ENCODE measurements at regions not wholly inside any gene's neighbourhood (a gene's known extent, or its start where the extent isn't known, plus 50 kb on each side); places are given as distances from the start of the nearest gene placed in this dataset.

DNA sequence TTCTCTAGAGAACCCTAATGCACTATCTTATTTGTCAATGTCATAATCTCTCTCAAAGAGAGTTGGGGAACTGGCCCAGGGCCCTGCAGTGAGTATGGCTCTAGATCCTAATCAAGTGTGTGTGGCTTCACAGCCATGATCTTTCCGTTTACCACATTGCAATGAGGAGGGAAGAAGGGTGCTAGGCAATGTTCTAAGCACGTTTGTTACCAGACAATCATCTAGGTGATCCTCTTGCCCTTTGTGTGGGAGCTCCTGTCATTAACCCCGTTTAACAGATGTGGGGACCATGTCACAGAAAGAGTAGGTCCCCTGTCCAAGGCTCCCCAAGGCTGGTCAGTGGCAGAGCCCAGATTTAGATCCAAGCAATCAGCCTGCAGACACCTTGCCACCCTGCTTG lies 128.2 kb upstream of the IRX4 start:
- Histone ChIP-seq H2AFZ (ENCODE audit: low read depth, low read length) (no peak overlapping the region), H4K20me1 (ENCODE audit: insufficient read depth, low read length) (no peaks in the 10 kb centered on the region; the same call in 1 of the 2 replicates), H3K4me1 (ENCODE audit: insufficient read depth, low read length) (peaks cover 20% of the 10 kb centered on the region), H3K4me2 (ENCODE audit: insufficient read depth, low read length) (no peak overlapping the region), H3K27me3 (ENCODE audit: insufficient read depth, low read length, poor library complexity) (no peaks in the 10 kb centered on the region), H3K9me3 (ENCODE audit: insufficient read depth, low read length, severe bottlenecking) (no peaks in the 10 kb centered on the region), H3K9ac (ENCODE audit: low read depth, low read length) (no peak overlapping the region), H3K4me3 (ENCODE audit: low read depth in 1 of 2, low read length in 2 of 2) (no peak overlapping the region), H3K79me2 (ENCODE audit: insufficient read depth, low read length) (no peaks in the 10 kb centered on the region), H3K36me3 (ENCODE audit: insufficient read depth, low read length) (no peaks in the 10 kb centered on the region), H3K27ac (ENCODE audit: low read length) (no peak overlapping the region)
- no peak for DNase-seq
- no peak for TF ChIP-seq EZH2 (IDR thresholded peaks at IDR 0.05; ENCODE audit: borderline replicate concordance, low read depth, low read length, severe bottlenecking)
- TF ChIP-seq, protein P1, sequence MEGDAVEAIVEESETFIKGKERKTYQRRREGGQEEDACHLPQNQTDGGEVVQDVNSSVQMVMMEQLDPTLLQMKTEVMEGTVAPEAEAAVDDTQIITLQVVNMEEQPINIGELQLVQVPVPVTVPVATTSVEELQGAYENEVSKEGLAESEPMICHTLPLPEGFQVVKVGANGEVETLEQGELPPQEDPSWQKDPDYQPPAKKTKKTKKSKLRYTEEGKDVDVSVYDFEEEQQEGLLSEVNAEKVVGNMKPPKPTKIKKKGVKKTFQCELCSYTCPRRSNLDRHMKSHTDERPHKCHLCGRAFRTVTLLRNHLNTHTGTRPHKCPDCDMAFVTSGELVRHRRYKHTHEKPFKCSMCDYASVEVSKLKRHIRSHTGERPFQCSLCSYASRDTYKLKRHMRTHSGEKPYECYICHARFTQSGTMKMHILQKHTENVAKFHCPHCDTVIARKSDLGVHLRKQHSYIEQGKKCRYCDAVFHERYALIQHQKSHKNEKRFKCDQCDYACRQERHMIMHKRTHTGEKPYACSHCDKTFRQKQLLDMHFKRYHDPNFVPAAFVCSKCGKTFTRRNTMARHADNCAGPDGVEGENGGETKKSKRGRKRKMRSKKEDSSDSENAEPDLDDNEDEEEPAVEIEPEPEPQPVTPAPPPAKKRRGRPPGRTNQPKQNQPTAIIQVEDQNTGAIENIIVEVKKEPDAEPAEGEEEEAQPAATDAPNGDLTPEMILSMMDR (IDR thresholded peaks at IDR 0.05; ENCODE audit: borderline replicate concordance, extremely low read depth, low read length, poor library complexity, severe bottlenecking) = no peak
- ATAC-seq (ENCODE audit: insufficient read depth, low read depth) = no peak

DNA sequence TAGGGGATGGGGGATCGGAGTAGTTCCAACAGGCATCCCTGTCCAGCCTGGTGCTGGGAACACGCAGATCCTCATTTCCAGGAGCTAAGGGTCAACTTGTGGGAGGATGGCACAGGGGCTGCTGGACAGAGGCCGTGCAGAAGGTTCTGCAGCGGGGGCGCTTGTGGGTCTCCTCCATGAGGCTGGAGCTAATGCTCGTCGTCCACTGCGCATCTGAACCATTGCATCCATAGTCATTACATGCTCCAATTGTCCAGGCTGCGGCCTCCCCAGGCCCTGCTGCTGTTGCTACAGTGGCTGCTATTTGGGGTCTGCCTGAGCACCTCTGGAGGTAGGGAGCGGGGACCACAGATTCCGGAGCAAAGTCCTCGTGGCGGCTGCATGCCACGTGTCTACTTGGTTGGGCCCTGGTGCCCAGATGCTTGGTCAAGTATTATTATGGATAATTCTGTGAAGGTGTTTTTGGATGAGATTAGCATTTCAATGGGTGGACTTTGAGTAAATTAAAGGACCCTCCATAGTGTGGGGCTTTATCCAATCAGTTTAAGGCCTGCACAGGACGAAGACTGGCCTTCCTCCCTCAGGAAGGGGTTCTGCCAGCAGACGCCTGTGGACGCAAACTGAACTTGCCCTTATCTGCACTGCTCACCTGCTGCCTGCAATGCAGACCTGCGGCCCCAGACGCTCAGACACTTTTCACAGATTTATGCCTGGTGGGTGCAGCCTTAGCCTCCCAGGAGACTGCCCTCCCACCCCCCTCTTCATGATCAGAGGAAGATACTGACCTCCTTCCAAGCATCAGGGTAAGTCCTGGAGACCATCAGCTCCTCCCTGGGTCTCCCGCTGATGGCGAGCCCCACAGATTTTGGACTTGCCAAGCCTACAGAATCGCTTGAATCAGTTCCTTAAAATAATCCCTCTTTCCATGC lies 127.5 kb upstream of the IRX4 start:
- Histone ChIP-seq H2AFZ (ENCODE audit: low read depth, low read length) (no peak overlapping the region), H3K4me1 (ENCODE audit: insufficient read depth, low read length) (peaks cover 20% of the 10 kb centered on the region), H3K27me3 (ENCODE audit: insufficient read depth, low read length, poor library complexity) (no peaks in the 10 kb centered on the region), H3K9ac (ENCODE audit: low read depth, low read length) (no peak overlapping the region), H3K27ac (ENCODE audit: low read length) (no peak overlapping the region), H3K79me2 (ENCODE audit: insufficient read depth, low read length) (no peaks in the 10 kb centered on the region), H3K36me3 (ENCODE audit: insufficient read depth, low read length) (no peaks in the 10 kb centered on the region), H4K20me1 (ENCODE audit: insufficient read depth, low read length) (no peaks in the 10 kb centered on the region; the same call in 1 of the 2 replicates), H3K4me3 (ENCODE audit: low read depth in 1 of 2, low read length in 2 of 2) (no peak overlapping the region), H3K4me2 (ENCODE audit: insufficient read depth, low read length) (no peak overlapping the region), H3K9me3 (ENCODE audit: insufficient read depth, low read length, severe bottlenecking) (no peaks in the 10 kb centered on the region)
- no peak for ATAC-seq (ENCODE audit: insufficient read depth, low read depth)
- no peak for DNase-seq
- TF ChIP-seq EZH2 (IDR thresholded peaks at IDR 0.05; ENCODE audit: borderline replicate concordance, low read depth, low read length, severe bottlenecking) = no peak

DNA sequence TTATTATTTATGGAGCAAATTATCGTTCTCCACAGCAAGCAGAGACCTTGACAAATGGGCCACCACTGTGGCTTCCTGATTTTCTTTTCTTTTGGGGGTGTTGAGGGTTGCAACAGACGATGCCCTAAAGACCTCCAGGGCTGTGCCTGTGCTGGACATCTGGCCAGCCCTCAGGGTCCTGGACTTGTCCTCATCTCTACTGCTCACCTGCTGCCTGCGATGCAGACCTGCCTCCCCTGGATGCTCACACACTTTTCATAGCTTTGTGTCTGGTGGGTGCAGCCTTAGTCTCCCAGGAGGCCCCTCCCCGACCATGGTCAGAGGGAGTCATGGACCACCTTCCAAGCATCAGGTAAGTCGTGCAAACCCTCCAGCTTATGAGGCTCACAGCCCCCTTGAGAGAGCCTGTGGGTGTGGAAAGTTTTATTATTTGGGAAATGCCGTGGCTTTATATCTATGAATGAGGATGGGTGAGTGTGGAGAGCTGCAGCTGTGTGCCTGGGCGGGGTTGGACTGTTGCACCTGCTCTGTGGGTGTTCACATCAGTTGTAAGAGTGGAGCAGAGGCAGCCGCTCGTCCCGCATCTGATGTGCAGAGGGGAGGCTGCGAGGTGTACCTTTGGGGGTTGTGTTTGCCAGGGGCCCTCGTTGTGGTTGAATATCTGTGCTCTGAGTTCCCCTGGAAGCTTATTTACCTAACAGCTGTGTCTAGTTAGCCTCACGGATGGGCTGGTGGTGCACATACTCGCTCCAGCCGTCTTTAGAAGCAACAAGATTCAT lies 126.3 kb upstream of the IRX4 start:
- DNase-seq (peak; percentile 78), ATAC-seq (ENCODE audit: insufficient read depth, low read depth) (peak; percentile 87)
- Histone ChIP-seq H3K36me3 (ENCODE audit: insufficient read depth, low read length) (no peaks in the 10 kb centered on the region), H3K79me2 (ENCODE audit: insufficient read depth, low read length) (no peaks in the 10 kb centered on the region), H2AFZ (ENCODE audit: low read depth, low read length) (no peak overlapping the region), H3K27me3 (ENCODE audit: insufficient read depth, low read length, poor library complexity) (no peaks in the 10 kb centered on the region), H3K4me3 (ENCODE audit: low read depth in 1 of 2, low read length in 2 of 2) (no peak overlapping the region), H3K4me2 (ENCODE audit: insufficient read depth, low read length) (no peak overlapping the region), H3K27ac (ENCODE audit: low read length) (peak overlapping the region; percentile 38; the same call in 1 of the 2 replicates), H3K9me3 (ENCODE audit: insufficient read depth, low read length, severe bottlenecking) (no peaks in the 10 kb centered on the region), H3K9ac (ENCODE audit: low read depth, low read length) (no peak overlapping the region), H4K20me1 (ENCODE audit: insufficient read depth, low read length) (no peaks in the 10 kb centered on the region; the same call in 1 of the 2 replicates), H3K4me1 (ENCODE audit: insufficient read depth, low read length) (peaks cover 20% of the 10 kb centered on the region)
- TF ChIP-seq, protein P1 (IDR thresholded peaks at IDR 0.05; ENCODE audit: borderline replicate concordance, extremely low read depth, low read length, poor library complexity, severe bottlenecking) = no peak
- TF ChIP-seq EZH2 (IDR thresholded peaks at IDR 0.05; ENCODE audit: borderline replicate concordance, low read depth, low read length, severe bottlenecking) = no peak

Data from DND-41 (cell line).